ENCODE measurements at regions not wholly inside any gene's neighbourhood (a gene's known extent, or its start where the extent isn't known, plus 50 kb on each side); places are given as distances from the start of the nearest gene placed in this dataset.
"Not testable (repeated sequence)": the region's sequence is repeated elsewhere in the genome, so short reads cannot be mapped to it uniquely, and the experiment has no call there.

GRCh38 chr2:198861080-198861479, 596.7 kb downstream of the SATB2 start:
- no peaks in the 10 kb centered on the region for H4K20me1 ChIP-seq (ENCODE audit: insufficient read depth, low read length)
- FAIRE-seq (no peak), DNase-seq (ENCODE audit: low read depth) (no peak)
- Mint-ChIP-seq H3K9me3 (ENCODE audit: unreplicated experiment) (peaks cover 2% of the 10 kb centered on the region), H3K27me3 (ENCODE audit: low read depth, unreplicated experiment) (no peaks in the 10 kb centered on the region), H3K27ac (ENCODE audit: unreplicated experiment) (no peak overlapping the region), H3K4me1 (ENCODE audit: low read depth, unreplicated experiment) (no peaks in the 10 kb centered on the region), H3K36me3 (ENCODE audit: low read depth, unreplicated experiment) (no peaks in the 10 kb centered on the region), H3K4me3 (ENCODE audit: unreplicated experiment) (no peak overlapping the region)
- H2AFZ ChIP-seq (ENCODE audit: low read depth, low read length): no peak overlapping the region
- no peaks in the 10 kb centered on the region for H3K36me3 ChIP-seq (ENCODE audit: insufficient read depth, low read length)
- H3K27ac ChIP-seq (ENCODE audit: low read depth, low read length): no peak overlapping the region
- no peaks in the 10 kb centered on the region for H3K4me1 ChIP-seq (ENCODE audit: insufficient read depth, low read length)
- H3K79me2 ChIP-seq (ENCODE audit: insufficient read depth, low read length): no peaks in the 10 kb centered on the region
- H3K4me3 ChIP-seq (ENCODE audit: insufficient read depth, low read depth, low read length): no peak overlapping the region
- H3K27me3 ChIP-seq (ENCODE audit: insufficient read depth, low read length): no peaks in the 10 kb centered on the region
- H3K9ac ChIP-seq (ENCODE audit: low read length): no peak overlapping the region
- no peak overlapping the region for H3K4me2 ChIP-seq (ENCODE audit: low read length)
- no peaks in the 10 kb centered on the region for H3K9me3 ChIP-seq (ENCODE audit: insufficient read depth, low read depth, low read length)
- TF ChIP-seq, protein P1, sequence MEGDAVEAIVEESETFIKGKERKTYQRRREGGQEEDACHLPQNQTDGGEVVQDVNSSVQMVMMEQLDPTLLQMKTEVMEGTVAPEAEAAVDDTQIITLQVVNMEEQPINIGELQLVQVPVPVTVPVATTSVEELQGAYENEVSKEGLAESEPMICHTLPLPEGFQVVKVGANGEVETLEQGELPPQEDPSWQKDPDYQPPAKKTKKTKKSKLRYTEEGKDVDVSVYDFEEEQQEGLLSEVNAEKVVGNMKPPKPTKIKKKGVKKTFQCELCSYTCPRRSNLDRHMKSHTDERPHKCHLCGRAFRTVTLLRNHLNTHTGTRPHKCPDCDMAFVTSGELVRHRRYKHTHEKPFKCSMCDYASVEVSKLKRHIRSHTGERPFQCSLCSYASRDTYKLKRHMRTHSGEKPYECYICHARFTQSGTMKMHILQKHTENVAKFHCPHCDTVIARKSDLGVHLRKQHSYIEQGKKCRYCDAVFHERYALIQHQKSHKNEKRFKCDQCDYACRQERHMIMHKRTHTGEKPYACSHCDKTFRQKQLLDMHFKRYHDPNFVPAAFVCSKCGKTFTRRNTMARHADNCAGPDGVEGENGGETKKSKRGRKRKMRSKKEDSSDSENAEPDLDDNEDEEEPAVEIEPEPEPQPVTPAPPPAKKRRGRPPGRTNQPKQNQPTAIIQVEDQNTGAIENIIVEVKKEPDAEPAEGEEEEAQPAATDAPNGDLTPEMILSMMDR (IDR thresholded peaks at IDR 0.05; ENCODE audit: insufficient read depth, low read depth, low read length): no peak
- no peak for TF ChIP-seq EZH2 (IDR thresholded peaks at IDR 0.05; ENCODE audit: insufficient read depth, low read length)

- peaks cover 2% of the 10 kb centered on the region for H3K9me3 Mint-ChIP-seq (ENCODE audit: unreplicated experiment)
- Histone ChIP-seq H3K4me1 (ENCODE audit: insufficient read depth, low read length) (no peaks in the 10 kb centered on the region), H3K27me3 (ENCODE audit: insufficient read depth, low read length) (no peaks in the 10 kb centered on the region), H3K4me3 (ENCODE audit: insufficient read depth, low read depth, low read length) (no peak overlapping the region), H4K20me1 (ENCODE audit: insufficient read depth, low read length) (no peaks in the 10 kb centered on the region), H3K79me2 (ENCODE audit: insufficient read depth, low read length) (no peaks in the 10 kb centered on the region), H3K27ac (ENCODE audit: low read depth, low read length) (no peak overlapping the region), H3K9me3 (ENCODE audit: insufficient read depth, low read depth, low read length) (no peaks in the 10 kb centered on the region), H2AFZ (ENCODE audit: low read depth, low read length) (no peak overlapping the region), H3K4me2 (ENCODE audit: low read length) (no peak overlapping the region), H3K9ac (ENCODE audit: low read length) (no peak overlapping the region), H3K36me3 (ENCODE audit: insufficient read depth, low read length) (no peaks in the 10 kb centered on the region)
- no peak overlapping the region for H3K27ac Mint-ChIP-seq (ENCODE audit: unreplicated experiment)
- DNase-seq (ENCODE audit: low read depth): no peak
- no peak overlapping the region for H3K4me3 Mint-ChIP-seq (ENCODE audit: unreplicated experiment)
- TF ChIP-seq, protein P1 (IDR thresholded peaks at IDR 0.05; ENCODE audit: insufficient read depth, low read depth, low read length): no peak
- TF ChIP-seq EZH2 (IDR thresholded peaks at IDR 0.05; ENCODE audit: insufficient read depth, low read length): no peak
- no peak for FAIRE-seq
- no peaks in the 10 kb centered on the region for H3K27me3 Mint-ChIP-seq (ENCODE audit: low read depth, unreplicated experiment)
- H3K36me3 Mint-ChIP-seq (ENCODE audit: low read depth, unreplicated experiment): no peaks in the 10 kb centered on the region
- H3K4me1 Mint-ChIP-seq (ENCODE audit: low read depth, unreplicated experiment): no peaks in the 10 kb centered on the region
These were observed 600.5 kb downstream of the SATB2 start for GRCh38 chr2:198857246-198857645.

DNA sequence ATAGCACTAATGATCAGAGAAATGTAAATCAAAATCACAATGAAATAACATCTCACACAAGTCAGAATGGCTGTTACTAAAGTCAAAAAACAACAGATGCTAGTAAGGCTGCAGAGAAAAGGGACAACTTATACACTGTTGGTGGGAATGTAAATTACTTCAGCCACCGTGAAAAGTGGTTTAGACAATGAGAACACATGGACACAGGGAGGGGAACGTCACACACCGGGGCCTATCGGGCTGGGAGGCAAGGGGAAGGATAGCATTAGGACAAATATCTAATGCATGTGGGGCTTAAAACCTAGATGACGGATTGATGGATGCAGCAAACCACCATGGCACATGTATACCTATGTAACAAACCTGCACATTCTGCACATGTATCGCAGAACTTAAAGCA, 602.0 kb downstream of the SATB2 start:
- not testable (repeated sequence) for H3K36me3 Mint-ChIP-seq (ENCODE audit: low read depth, unreplicated experiment); H3K27me3 Mint-ChIP-seq (ENCODE audit: low read depth, unreplicated experiment); H3K9me3 ChIP-seq (ENCODE audit: insufficient read depth, low read depth, low read length); H3K4me3 ChIP-seq (ENCODE audit: insufficient read depth, low read depth, low read length); H3K36me3 ChIP-seq (ENCODE audit: insufficient read depth, low read length); H3K4me1 ChIP-seq (ENCODE audit: insufficient read depth, low read length); H3K4me3 Mint-ChIP-seq (ENCODE audit: unreplicated experiment); DNase-seq (ENCODE audit: low read depth); H4K20me1 ChIP-seq (ENCODE audit: insufficient read depth, low read length); H3K79me2 ChIP-seq (ENCODE audit: insufficient read depth, low read length); H2AFZ ChIP-seq (ENCODE audit: low read depth, low read length); H3K27me3 ChIP-seq (ENCODE audit: insufficient read depth, low read length); FAIRE-seq; H3K9me3 Mint-ChIP-seq (ENCODE audit: unreplicated experiment); H3K9ac ChIP-seq (ENCODE audit: low read length); H3K27ac ChIP-seq (ENCODE audit: low read depth, low read length); H3K4me2 ChIP-seq (ENCODE audit: low read length); H3K4me1 Mint-ChIP-seq (ENCODE audit: low read depth, unreplicated experiment); H3K27ac Mint-ChIP-seq (ENCODE audit: unreplicated experiment)
